ENCODE measurements at regions not wholly inside any gene's neighbourhood (a gene's known extent, or its start where the extent isn't known, plus 50 kb on each side); places are given as distances from the start of the nearest gene placed in this dataset.

DNA sequence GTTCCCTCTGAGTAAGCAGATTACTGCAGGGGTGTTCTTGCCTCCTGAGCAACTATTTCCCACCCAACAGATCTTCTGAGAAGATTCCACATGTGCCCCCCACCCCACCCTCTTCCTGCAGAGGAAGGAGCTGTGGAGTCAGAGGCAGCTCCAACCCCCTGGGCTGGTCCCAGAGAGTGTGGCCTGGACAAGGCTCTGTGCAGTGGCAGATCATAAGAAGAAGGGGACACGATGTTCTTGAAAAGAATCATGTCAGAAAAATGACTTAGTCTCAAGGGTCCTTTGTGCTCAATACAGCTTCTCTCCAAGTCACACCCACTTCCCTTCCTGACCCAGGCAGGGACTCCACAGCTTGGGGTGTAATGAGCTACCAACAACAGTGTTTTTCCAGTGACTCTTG, 95.2 kb downstream of the SYF2 start:
- TF ChIP-seq NKX3-1 (CRISPR knock-in tag; IDR thresholded peaks at IDR 0.05) = no peak
- TF ChIP-seq TP53 (CRISPR knock-in tag; conservative IDR thresholded peaks at IDR 0.05) = no peak
- TF ChIP-seq CHD4 (IDR thresholded peaks at IDR 0.05; ENCODE audit: borderline replicate concordance, low read length) = no peak
- TF ChIP-seq ZBTB10 (CRISPR knock-in tag; IDR thresholded peaks at IDR 0.05; ENCODE audit: borderline replicate concordance) = no peak
- no peak for TF ChIP-seq ZNF782 (CRISPR knock-in tag; IDR thresholded peaks at IDR 0.05; ENCODE audit: borderline replicate concordance)
- no peak for TF ChIP-seq DZIP1 (CRISPR knock-in tag; IDR thresholded peaks at IDR 0.05)
- TF ChIP-seq ZSCAN29 (CRISPR knock-in tag; conservative IDR thresholded peaks at IDR 0.05) = no peak
- TF ChIP-seq JARID2 (CRISPR knock-in tag; IDR thresholded peaks at IDR 0.05; ENCODE audit: insufficient replicate concordance) = no peak
- TF ChIP-seq ZFP1 (CRISPR knock-in tag; IDR thresholded peaks at IDR 0.05) = no peak
- no peak for TF ChIP-seq ZNF652 (CRISPR knock-in tag; IDR thresholded peaks at IDR 0.05; ENCODE audit: borderline replicate concordance, low read depth)
- no peak for TF ChIP-seq HMGA1 (CRISPR knock-in tag; conservative IDR thresholded peaks at IDR 0.05)
- no TSS peak for BruUV-seq (replicated peaks)
- Histone ChIP-seq H3K27ac (ENCODE audit: extremely low read length, insufficient read depth, low read length) (no peak overlapping the region), H3K79me2 (ENCODE audit: insufficient read depth, low read length) (no peaks in the 10 kb centered on the region), H4K20me1 (ENCODE audit: insufficient read depth, low read length) (no peaks in the 10 kb centered on the region), H3K27me3 (ENCODE audit: control insufficient read depth in 1 of 2, insufficient read depth in 2 of 2, low read length in 2 of 2) (no peaks in the 10 kb centered on the region), H3K36me3 (replicated peaks in 1 of 2; ENCODE audit: control insufficient read depth in 1 of 2, insufficient read depth in 2 of 2, low read length in 2 of 2) (no peaks in the 10 kb centered on the region), H2AFZ (ENCODE audit: low read length) (no peak overlapping the region), H3K9ac (ENCODE audit: insufficient read depth, low read depth, low read length) (no peak overlapping the region), H3K4me1 (ENCODE audit: insufficient read depth, low read length) (peaks cover 42% of the 10 kb centered on the region), H3K9me3 (ENCODE audit: low read length) (no peaks in the 10 kb centered on the region), H3K4me2 (ENCODE audit: low read depth, low read length) (no peak overlapping the region), H3K4me3 (replicated peaks in 1 of 3; ENCODE audit: insufficient read depth in 1 of 3, low read depth in 2 of 3, low read length in 3 of 3) (no peak overlapping the region)
- CTCF ChIA-PET (ENCODE audit: low intra/inter-chr PET ratio, low total read pairs) = no interaction called here
- FAIRE-seq (no peak), DNase-seq (ENCODE audit: low spot score) (no peak), ATAC-seq (no peak)
- in situ Hi-C loops (cut with HindIII; ENCODE audit: extremely low pct_ligation_motif_present, low pct_unique_long_range_greater_than_20kb) = no loop called here
- 58% methylated on average over 1 of the region's 1 CpG for whole genome bisulfite sequencing (ENCODE audit: low lambda C conversion rate)
- intact Hi-C loops (cut with micrococcal nuclease; ENCODE audit: unreplicated experiment) = no loop called here
- POLR2A ChIA-PET = no interaction called here

All from HepG2 (cell line).